ENCODE measurements at regions not wholly inside any gene's neighbourhood (a gene's known extent, or its start where the extent isn't known, plus 50 kb on each side); places are given as distances from the start of the nearest gene placed in this dataset.
"Not testable (repeated sequence)": the region's sequence is repeated elsewhere in the genome, so short reads cannot be mapped to it uniquely, and the experiment has no call there.

DNA sequence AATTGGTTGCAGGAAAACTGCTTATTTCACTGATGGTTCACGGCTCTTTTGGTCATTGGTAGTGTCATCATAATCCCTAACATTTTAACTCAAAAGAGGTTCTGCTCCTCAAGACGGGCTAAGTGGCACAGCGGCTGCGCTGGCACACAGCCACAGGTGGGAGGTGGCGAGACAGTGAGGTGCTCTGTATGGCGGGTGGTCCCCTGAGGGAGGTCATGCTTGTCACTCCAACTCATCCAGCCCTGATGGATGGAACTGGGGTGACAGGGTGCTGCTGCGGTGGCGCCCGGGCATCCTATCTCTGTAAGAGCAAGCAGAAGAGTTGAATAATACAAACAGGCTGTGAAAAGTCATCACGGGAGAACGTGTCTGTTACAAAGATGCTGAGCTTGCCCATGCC lies 370.2 kb downstream of the SFMBT2 start (continued):
- no peak for TF ChIP-seq NFYB (CRISPR knock-in tag; conservative IDR thresholded peaks at IDR 0.05; ENCODE audit: low read depth)
- no peak for TF ChIP-seq IRF2 (CRISPR knock-in tag; IDR thresholded peaks at IDR 0.05; ENCODE audit: borderline replicate concordance, low read depth)

DNA sequence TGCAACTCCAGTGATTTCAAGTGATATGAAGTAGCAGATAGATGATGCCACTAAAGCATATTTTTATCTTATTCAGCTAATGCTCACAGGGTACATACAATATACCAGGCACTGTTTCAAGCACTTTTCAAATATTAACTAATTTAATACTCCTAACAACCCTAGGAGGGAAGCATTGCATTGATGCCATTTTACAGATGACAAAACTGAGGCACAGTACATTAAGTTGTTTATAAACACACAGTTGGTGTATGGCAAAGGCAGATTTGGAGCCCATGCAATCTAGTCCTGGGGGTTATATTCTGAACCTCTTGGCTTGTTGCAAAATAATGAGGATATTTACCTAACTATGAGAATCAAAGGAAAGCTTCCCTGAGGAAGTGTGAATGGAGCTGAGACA lies 371.0 kb downstream of the SFMBT2 start:
- no peaks in the 10 kb centered on the region for H3K9me3 Mint-ChIP-seq
- TF ChIP-seq SP1 (CRISPR knock-in tag; conservative IDR thresholded peaks at IDR 0.05) (no peak), NR2C2 (CRISPR knock-in tag; IDR thresholded peaks at IDR 0.05) (no peak), TEAD4 (CRISPR knock-in tag; IDR thresholded peaks at IDR 0.05) (no peak), MYBL2 (CRISPR knock-in tag; IDR thresholded peaks at IDR 0.05) (no peak), IRF2 (CRISPR knock-in tag; IDR thresholded peaks at IDR 0.05; ENCODE audit: borderline replicate concordance, low read depth) (no peak), IRF1 (CRISPR knock-in tag; IDR thresholded peaks at IDR 0.05) (no peak), GRHL2 (CRISPR knock-in tag; IDR thresholded peaks at IDR 0.05; ENCODE audit: insufficient replicate concordance, severe bottlenecking) (no peak)
- TF ChIP-seq, protein P1, sequence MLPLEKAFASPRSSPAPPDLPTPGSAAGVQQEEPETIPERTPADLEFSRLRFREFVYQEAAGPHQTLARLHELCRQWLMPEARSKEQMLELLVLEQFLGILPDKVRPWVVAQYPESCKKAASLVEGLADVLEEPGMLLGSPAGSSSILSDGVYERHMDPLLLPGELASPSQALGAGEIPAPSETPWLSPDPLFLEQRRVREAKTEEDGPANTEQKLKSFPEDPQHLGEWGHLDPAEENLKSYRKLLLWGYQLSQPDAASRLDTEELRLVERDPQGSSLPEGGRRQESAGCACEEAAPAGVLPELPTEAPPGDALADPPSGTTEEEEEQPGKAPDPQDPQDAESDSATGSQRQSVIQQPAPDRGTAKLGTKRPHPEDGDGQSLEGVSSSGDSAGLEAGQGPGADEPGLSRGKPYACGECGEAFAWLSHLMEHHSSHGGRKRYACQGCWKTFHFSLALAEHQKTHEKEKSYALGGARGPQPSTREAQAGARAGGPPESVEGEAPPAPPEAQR (CRISPR knock-in tag; IDR thresholded peaks at IDR 0.05), result no peak
- TF ChIP-seq, protein P2, sequence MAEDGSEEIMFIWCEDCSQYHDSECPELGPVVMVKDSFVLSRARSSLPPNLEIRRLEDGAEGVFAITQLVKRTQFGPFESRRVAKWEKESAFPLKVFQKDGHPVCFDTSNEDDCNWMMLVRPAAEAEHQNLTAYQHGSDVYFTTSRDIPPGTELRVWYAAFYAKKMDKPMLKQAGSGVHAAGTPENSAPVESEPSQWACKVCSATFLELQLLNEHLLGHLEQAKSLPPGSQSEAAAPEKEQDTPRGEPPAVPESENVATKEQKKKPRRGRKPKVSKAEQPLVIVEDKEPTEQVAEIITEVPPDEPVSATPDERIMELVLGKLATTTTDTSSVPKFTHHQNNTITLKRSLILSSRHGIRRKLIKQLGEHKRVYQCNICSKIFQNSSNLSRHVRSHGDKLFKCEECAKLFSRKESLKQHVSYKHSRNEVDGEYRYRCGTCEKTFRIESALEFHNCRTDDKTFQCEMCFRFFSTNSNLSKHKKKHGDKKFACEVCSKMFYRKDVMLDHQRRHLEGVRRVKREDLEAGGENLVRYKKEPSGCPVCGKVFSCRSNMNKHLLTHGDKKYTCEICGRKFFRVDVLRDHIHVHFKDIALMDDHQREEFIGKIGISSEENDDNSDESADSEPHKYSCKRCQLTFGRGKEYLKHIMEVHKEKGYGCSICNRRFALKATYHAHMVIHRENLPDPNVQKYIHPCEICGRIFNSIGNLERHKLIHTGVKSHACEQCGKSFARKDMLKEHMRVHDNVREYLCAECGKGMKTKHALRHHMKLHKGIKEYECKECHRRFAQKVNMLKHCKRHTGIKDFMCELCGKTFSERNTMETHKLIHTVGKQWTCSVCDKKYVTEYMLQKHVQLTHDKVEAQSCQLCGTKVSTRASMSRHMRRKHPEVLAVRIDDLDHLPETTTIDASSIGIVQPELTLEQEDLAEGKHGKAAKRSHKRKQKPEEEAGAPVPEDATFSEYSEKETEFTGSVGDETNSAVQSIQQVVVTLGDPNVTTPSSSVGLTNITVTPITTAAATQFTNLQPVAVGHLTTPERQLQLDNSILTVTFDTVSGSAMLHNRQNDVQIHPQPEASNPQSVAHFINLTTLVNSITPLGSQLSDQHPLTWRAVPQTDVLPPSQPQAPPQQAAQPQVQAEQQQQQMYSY (CRISPR knock-in tag; IDR thresholded peaks at IDR 0.05), result no peak
- TF ChIP-seq, protein P3, sequence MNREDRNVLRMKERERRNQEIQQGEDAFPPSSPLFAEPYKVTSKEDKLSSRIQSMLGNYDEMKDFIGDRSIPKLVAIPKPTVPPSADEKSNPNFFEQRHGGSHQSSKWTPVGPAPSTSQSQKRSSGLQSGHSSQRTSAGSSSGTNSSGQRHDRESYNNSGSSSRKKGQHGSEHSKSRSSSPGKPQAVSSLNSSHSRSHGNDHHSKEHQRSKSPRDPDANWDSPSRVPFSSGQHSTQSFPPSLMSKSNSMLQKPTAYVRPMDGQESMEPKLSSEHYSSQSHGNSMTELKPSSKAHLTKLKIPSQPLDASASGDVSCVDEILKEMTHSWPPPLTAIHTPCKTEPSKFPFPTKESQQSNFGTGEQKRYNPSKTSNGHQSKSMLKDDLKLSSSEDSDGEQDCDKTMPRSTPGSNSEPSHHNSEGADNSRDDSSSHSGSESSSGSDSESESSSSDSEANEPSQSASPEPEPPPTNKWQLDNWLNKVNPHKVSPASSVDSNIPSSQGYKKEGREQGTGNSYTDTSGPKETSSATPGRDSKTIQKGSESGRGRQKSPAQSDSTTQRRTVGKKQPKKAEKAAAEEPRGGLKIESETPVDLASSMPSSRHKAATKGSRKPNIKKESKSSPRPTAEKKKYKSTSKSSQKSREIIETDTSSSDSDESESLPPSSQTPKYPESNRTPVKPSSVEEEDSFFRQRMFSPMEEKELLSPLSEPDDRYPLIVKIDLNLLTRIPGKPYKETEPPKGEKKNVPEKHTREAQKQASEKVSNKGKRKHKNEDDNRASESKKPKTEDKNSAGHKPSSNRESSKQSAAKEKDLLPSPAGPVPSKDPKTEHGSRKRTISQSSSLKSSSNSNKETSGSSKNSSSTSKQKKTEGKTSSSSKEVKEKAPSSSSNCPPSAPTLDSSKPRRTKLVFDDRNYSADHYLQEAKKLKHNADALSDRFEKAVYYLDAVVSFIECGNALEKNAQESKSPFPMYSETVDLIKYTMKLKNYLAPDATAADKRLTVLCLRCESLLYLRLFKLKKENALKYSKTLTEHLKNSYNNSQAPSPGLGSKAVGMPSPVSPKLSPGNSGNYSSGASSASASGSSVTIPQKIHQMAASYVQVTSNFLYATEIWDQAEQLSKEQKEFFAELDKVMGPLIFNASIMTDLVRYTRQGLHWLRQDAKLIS (CRISPR knock-in tag; IDR thresholded peaks at IDR 0.05; ENCODE audit: borderline replicate concordance), result no peak
- H3K36me3 Mint-ChIP-seq, result no peaks in the 10 kb centered on the region
- ChIA-PET POLR2A (no interaction called here), CTCF (no interaction called here)
- no peaks in the 10 kb centered on the region for H3K27me3 Mint-ChIP-seq (ENCODE audit: low read depth)
- no peak overlapping the region for H3K4me3 Mint-ChIP-seq
- DNase-seq (ENCODE audit: low spot score) (no peak), ATAC-seq (no peak)
- H3K27ac Mint-ChIP-seq, result no peak overlapping the region
- peaks cover 5% of the 10 kb centered on the region for H3K4me1 Mint-ChIP-seq

- no peaks in the 10 kb centered on the region for H3K9me3 Mint-ChIP-seq
- H3K27ac Mint-ChIP-seq, result no peak overlapping the region
- ATAC-seq, result no peak
- no peaks in the 10 kb centered on the region for H3K36me3 Mint-ChIP-seq
- TF ChIP-seq ZNF121 (CRISPR knock-in tag; IDR thresholded peaks at IDR 0.05) (no peak), NR3C1 (CRISPR knock-in tag; conservative IDR thresholded peaks at IDR 0.05; ENCODE audit: low read depth) (no peak), TEAD1 (CRISPR knock-in tag; IDR thresholded peaks at IDR 0.05) (no peak)
- TF ChIP-seq, protein P4, sequence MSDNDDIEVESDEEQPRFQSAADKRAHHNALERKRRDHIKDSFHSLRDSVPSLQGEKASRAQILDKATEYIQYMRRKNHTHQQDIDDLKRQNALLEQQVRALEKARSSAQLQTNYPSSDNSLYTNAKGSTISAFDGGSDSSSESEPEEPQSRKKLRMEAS (CRISPR knock-in tag; IDR thresholded peaks at IDR 0.05), result no peak
- no peaks in the 10 kb centered on the region for H3K27me3 Mint-ChIP-seq (ENCODE audit: low read depth)
- peaks cover 6% of the 10 kb centered on the region for H3K4me1 Mint-ChIP-seq
- CTCF ChIA-PET, result no interaction called here
- no peak for DNase-seq (ENCODE audit: low spot score)
- no peak overlapping the region for H3K4me3 Mint-ChIP-seq
- POLR2A ChIA-PET, result no interaction called here
Observed at GRCh38 chr10:7038416-7038815, 372.4 kb downstream of the SFMBT2 start.

DNA sequence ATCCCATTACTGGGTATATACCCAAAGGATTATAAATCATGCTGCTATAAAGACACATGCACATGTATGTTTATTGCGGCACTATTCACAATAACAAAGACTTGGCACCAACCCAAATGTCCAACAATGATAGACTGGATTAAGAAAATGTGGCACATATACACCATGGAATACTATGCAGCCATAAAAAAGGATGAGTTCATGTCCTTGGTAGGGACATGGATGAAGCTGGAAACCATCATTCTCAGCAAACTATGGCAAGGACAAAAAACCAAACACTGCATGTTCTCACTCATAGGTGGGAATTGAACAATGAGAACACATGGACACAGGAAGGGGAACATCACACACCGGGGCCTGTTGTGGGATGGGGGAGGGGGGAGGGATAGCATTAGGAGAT lies 373.4 kb downstream of the SFMBT2 start:
- DNase-seq (ENCODE audit: low spot score), result not testable (repeated sequence)

More for the DNA sequence above, 373.4 kb downstream of the SFMBT2 start:
- H3K4me1 Mint-ChIP-seq; H3K27me3 Mint-ChIP-seq (ENCODE audit: low read depth); H3K9me3 Mint-ChIP-seq; H3K4me3 Mint-ChIP-seq; CTCF ChIA-PET; ATAC-seq; H3K27ac Mint-ChIP-seq; H3K36me3 Mint-ChIP-seq; POLR2A ChIA-PET: not testable (repeated sequence)
